ENCODE measurements at regions not wholly inside any gene's neighbourhood (a gene's known extent, or its start where the extent isn't known, plus 50 kb on each side); places are given as distances from the start of the nearest gene placed in this dataset.

DNA sequence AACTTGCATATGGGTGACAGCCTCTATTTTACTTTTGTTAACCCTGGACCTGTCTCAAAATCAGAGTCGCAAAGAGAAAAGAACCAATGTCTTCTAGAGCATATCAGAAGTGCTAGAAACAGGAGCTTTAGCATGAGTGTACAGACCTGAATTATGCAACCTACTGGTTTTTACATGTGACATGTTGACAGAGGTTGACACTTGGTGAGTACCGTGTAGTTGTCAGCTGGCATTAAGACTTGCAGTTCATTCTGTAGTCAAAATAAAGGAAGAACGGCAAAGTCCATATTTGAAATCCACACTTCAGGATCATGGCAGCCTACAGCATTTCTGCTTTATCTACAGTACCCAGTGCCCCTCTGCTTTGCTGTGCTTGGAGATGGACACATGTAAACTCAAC, 291.9 kb upstream of the TENM3 start:
- no peak for DNase-seq (ENCODE audit: low spot score in 2 of 2)

DNA sequence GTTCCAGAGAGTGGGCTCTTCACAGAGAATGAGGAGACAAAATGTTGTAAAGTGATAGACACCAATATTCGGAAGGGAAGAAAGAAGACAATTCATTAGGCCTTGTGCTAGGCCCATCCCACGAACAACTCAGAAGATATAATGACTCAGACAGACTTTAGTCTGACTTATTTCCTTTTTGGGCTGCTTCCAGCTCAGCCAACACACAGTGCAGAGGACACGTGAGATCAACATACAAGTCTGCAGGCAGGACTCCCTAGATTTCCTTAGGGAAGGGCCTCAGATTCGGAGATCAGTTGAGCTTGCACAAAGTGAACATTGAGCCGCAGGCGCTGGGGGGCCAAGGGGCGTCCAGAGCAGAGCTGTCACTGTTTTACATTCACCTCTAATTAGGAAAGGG, 290.7 kb upstream of the TENM3 start:
- Mint-ChIP-seq H3K9me3 (peaks cover 5% of the 10 kb centered on the region), H3K4me3 (no peak overlapping the region), H3K27ac (ENCODE audit: low read depth) (no peak overlapping the region), H3K27me3 (no peaks in the 10 kb centered on the region), H3K36me3 (ENCODE audit: insufficient read depth) (no peaks in the 10 kb centered on the region), H3K4me1 (no peaks in the 10 kb centered on the region)
- ATAC-seq (replicated peaks; ENCODE audit: extremely low read depth, poor library complexity, severe bottlenecking) (no peak), DNase-seq (ENCODE audit: low spot score in 2 of 2) (no peak)

More for the DNA sequence above, 291.9 kb upstream of the TENM3 start:
- Mint-ChIP-seq H3K27ac (ENCODE audit: low read depth) (no peak overlapping the region), H3K9me3 (peaks cover 8% of the 10 kb centered on the region), H3K4me1 (no peaks in the 10 kb centered on the region), H3K36me3 (ENCODE audit: insufficient read depth) (no peaks in the 10 kb centered on the region), H3K4me3 (no peak overlapping the region), H3K27me3 (no peaks in the 10 kb centered on the region)
- no peak for ATAC-seq (replicated peaks; ENCODE audit: extremely low read depth, poor library complexity, severe bottlenecking)

DNA sequence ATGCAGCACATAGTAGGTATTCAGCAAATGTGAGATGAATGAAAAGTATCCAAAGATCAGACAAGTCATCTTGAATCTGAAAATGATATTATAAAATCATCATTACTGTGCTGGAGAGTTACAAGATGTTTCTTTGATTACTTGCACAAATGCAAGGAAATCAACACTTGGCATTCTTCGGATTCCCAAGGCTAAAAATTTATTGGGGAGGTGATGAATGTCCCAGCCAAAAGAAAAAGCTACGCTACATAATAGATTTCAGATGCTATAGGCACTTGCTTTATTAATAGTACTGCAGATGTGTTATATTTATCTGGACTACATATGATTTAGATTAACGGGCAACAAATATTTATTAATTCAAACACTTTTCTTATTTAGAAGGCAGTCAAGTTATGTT, 286.7 kb upstream of the TENM3 start:
- no peaks in the 10 kb centered on the region for H3K4me1 Mint-ChIP-seq
- H3K4me3 Mint-ChIP-seq: no peak overlapping the region
- no peaks in the 10 kb centered on the region for H3K27me3 Mint-ChIP-seq
- peaks cover 8% of the 10 kb centered on the region for H3K9me3 Mint-ChIP-seq
- no peak overlapping the region for H3K27ac Mint-ChIP-seq (ENCODE audit: low read depth)
- DNase-seq (ENCODE audit: low spot score in 2 of 2): no peak
- ATAC-seq (replicated peaks; ENCODE audit: extremely low read depth, poor library complexity, severe bottlenecking): no peak
- no peaks in the 10 kb centered on the region for H3K36me3 Mint-ChIP-seq (ENCODE audit: insufficient read depth)

DNA sequence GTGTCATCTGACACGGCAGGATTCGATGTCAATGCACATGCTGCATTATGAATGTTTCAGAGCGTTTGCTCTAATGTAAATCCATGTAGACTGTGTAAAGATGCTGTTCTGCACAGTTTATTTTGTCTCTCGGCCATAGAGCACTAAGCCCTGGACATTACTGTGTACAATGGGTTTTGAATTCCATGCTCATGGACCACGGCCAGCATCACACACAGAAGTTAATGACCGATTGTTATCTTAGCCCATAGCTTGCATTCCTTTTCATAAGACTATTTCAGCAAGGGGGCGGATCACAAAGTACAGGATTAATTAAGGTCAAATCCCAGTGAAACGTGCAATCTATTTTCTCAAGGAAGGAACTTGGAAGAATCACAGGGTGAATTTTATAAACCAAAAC, 286.1 kb upstream of the TENM3 start:
- no peak overlapping the region for H3K4me3 Mint-ChIP-seq
- H3K9me3 Mint-ChIP-seq: peaks cover 5% of the 10 kb centered on the region
- no peaks in the 10 kb centered on the region for H3K27me3 Mint-ChIP-seq
- no peaks in the 10 kb centered on the region for H3K4me1 Mint-ChIP-seq
- no peak overlapping the region for H3K27ac Mint-ChIP-seq (ENCODE audit: low read depth)
- ATAC-seq (replicated peaks; ENCODE audit: extremely low read depth, poor library complexity, severe bottlenecking) (no peak), DNase-seq (ENCODE audit: low spot score in 2 of 2) (no peak)
- no peaks in the 10 kb centered on the region for H3K36me3 Mint-ChIP-seq (ENCODE audit: insufficient read depth)

DNA sequence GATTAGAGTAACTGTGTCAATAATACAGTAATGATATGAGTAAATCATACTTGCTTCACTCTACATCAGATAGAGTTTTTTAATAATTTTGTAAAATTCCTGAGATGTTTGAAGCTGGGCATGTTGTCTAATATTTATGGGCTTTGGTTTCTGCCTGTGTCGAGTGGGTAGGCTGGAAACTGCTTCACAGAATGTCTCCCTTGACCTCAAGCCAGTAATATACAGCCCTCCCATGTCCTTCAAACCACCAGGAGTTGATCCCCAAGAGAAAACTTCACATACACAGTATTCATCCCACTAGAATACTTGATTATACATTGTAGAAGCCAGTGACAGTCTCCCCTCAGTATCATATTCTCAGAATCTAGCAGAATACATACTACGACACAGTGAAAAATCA, 284.8 kb upstream of the TENM3 start:
- Mint-ChIP-seq H3K4me1 (no peaks in the 10 kb centered on the region), H3K4me3 (no peak overlapping the region), H3K36me3 (ENCODE audit: insufficient read depth) (no peaks in the 10 kb centered on the region), H3K9me3 (peaks cover 5% of the 10 kb centered on the region), H3K27me3 (no peaks in the 10 kb centered on the region), H3K27ac (ENCODE audit: low read depth) (no peak overlapping the region)
- no peak for DNase-seq (ENCODE audit: low spot score in 2 of 2)
- no peak for ATAC-seq (replicated peaks; ENCODE audit: extremely low read depth, poor library complexity, severe bottlenecking)

DNA sequence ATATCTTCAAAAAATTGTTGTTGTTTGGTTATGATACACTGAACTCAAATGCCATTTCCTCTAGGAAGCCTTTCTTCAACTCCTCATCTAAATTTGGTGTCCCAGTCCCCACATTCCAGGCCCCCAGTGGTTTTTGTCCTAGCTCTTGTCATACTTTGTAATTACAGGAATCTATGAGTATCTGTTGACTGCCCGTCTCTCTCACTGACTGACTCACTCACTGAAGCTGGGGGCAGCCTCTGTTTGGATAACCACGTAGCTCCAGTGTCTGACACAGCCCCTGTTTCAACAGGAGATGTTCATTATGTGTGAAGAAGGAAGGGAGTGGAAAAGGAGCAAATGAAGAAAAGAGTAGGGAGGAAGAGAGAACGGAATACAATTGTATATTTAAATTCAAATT, 284.1 kb upstream of the TENM3 start:
- Mint-ChIP-seq H3K36me3 (ENCODE audit: insufficient read depth) (no peaks in the 10 kb centered on the region), H3K27me3 (no peaks in the 10 kb centered on the region), H3K27ac (ENCODE audit: low read depth) (no peak overlapping the region), H3K4me3 (no peak overlapping the region), H3K4me1 (no peaks in the 10 kb centered on the region), H3K9me3 (peaks cover 5% of the 10 kb centered on the region)
- no peak for ATAC-seq (replicated peaks; ENCODE audit: extremely low read depth, poor library complexity, severe bottlenecking)
- no peak for DNase-seq (ENCODE audit: low spot score in 2 of 2)

DNA sequence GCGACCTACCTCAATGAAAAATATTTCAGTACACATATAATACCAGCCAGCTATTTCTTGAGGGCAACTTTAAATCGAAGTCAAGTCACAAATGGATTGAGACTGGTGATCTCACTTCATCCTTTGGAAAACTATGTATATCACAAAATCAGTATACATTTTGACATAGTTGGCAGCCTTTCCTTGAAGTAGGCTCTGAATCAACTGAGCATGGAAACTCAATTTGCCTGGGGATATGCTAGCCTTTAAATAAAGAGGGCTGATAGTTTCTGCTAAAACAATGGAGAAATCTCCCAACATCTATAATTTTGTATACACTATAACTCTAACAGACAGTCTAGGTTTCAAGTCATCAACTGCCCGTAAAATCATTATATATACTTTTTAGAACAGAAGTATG, 282.8 kb upstream of the TENM3 start:
- no peak for ATAC-seq (replicated peaks; ENCODE audit: extremely low read depth, poor library complexity, severe bottlenecking)
- Mint-ChIP-seq H3K27ac (ENCODE audit: low read depth) (no peak overlapping the region), H3K36me3 (ENCODE audit: insufficient read depth) (no peaks in the 10 kb centered on the region), H3K4me3 (no peak overlapping the region), H3K4me1 (no peaks in the 10 kb centered on the region), H3K9me3 (peaks cover 5% of the 10 kb centered on the region), H3K27me3 (no peaks in the 10 kb centered on the region)
- DNase-seq (ENCODE audit: low spot score in 2 of 2): no peak

DNA sequence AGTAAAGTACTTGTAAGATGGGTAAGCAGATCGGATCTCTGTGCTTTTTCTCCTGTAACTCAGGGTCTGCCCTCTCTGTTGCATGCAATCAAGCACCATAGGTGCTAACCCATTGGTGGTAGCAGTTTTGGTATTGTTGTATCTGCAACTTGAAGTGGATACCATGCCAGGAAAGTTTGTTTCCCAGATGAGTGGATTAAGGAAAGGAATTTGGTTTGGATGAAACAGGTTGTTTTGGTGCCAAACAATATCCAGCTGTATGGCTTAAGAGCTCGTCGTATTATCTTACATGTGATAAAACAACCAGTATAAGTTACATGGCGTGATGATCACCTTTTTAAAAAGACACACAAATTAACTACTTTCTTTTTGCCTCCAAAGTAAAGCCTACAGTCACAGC, 280.9 kb upstream of the TENM3 start:
- ATAC-seq (replicated peaks; ENCODE audit: extremely low read depth, poor library complexity, severe bottlenecking) (no peak), DNase-seq (ENCODE audit: low spot score in 2 of 2) (no peak)
- Mint-ChIP-seq H3K4me1 (no peaks in the 10 kb centered on the region), H3K9me3 (peaks cover 5% of the 10 kb centered on the region), H3K36me3 (ENCODE audit: insufficient read depth) (no peaks in the 10 kb centered on the region), H3K27ac (ENCODE audit: low read depth) (no peak overlapping the region), H3K4me3 (no peak overlapping the region), H3K27me3 (no peaks in the 10 kb centered on the region)

DNA sequence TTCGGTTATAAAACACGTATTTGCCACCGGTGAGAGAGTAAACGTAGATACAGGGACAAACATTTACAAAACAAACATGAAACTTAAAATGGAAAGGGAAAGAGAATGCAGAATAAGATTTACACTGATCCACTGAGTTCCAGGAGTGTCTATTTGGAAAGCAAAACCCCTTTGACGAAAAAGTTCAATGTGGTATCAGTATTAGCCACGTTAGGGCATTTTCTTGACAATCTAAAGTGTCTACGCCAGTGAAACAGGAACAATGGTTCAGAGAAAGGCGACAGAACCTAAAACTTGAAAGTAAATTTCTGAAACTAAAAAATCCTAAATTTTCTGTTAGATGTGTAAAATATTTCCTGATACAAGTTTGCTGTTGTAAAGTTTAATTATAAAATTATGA, 278.5 kb upstream of the TENM3 start:
- no peaks in the 10 kb centered on the region for H3K27me3 Mint-ChIP-seq
- no peaks in the 10 kb centered on the region for H3K36me3 Mint-ChIP-seq (ENCODE audit: insufficient read depth)
- H3K4me3 Mint-ChIP-seq: no peak overlapping the region
- H3K4me1 Mint-ChIP-seq: no peaks in the 10 kb centered on the region
- H3K9me3 Mint-ChIP-seq: no peaks in the 10 kb centered on the region
- ATAC-seq (replicated peaks; ENCODE audit: extremely low read depth, poor library complexity, severe bottlenecking): no peak
- no peak for DNase-seq (ENCODE audit: low spot score in 2 of 2)
- H3K27ac Mint-ChIP-seq (ENCODE audit: low read depth): no peak overlapping the region

DNA sequence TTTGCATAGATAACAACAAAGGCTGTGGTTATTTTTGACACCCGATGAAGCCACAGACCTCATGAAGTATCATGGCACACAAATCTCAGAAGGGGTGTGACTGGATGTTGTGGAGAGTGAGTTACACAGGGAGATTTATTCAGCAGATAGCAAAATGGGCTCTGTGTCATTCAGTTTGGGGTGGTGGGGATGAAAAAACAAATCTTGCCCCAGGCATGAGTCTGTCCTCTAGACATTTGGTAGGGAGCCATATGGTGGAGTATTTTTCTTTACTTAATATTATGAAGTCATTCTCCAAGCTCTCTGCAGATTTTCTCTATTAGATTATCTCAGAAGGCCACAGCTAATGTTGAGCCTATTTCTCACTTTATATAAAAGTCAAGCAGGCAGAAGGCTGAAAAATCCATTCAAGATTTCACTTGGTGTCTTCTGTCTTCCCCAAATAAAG, 277.1 kb upstream of the TENM3 start:
- DNase-seq (ENCODE audit: low spot score in 2 of 2): no peak
- no peaks in the 10 kb centered on the region for H3K27me3 Mint-ChIP-seq
- ATAC-seq (replicated peaks; ENCODE audit: extremely low read depth, poor library complexity, severe bottlenecking): no peak
- no peaks in the 10 kb centered on the region for H3K36me3 Mint-ChIP-seq (ENCODE audit: insufficient read depth)
- no peak overlapping the region for H3K27ac Mint-ChIP-seq (ENCODE audit: low read depth)
- H3K9me3 Mint-ChIP-seq: no peaks in the 10 kb centered on the region
- H3K4me3 Mint-ChIP-seq: no peak overlapping the region
- H3K4me1 Mint-ChIP-seq: no peaks in the 10 kb centered on the region

DNA sequence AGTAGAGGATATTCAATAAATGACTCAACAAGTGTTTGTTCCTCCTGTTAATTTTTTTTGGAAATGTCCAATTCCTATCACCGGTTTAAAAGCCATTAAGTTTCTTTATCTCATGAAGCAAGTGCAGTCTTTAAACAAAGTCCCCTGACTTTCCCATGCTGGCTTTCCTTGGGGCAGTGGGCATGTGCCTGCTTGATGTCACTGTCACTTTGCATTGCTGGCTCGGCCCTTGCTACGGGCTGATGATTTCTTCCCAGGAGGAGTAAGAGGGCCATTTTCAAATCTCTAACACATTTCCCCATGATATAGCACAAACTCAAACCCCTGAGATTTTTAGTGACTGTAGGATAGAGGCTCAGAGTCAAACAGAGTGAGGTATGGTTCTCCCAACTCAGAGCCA, 275.8 kb upstream of the TENM3 start:
- Mint-ChIP-seq H3K27ac (ENCODE audit: low read depth) (no peak overlapping the region), H3K4me1 (no peaks in the 10 kb centered on the region), H3K36me3 (ENCODE audit: insufficient read depth) (no peaks in the 10 kb centered on the region), H3K27me3 (no peaks in the 10 kb centered on the region), H3K4me3 (no peak overlapping the region), H3K9me3 (no peaks in the 10 kb centered on the region)
- ATAC-seq (replicated peaks; ENCODE audit: extremely low read depth, poor library complexity, severe bottlenecking) (no peak), DNase-seq (ENCODE audit: low spot score in 2 of 2) (no peak)

DNA sequence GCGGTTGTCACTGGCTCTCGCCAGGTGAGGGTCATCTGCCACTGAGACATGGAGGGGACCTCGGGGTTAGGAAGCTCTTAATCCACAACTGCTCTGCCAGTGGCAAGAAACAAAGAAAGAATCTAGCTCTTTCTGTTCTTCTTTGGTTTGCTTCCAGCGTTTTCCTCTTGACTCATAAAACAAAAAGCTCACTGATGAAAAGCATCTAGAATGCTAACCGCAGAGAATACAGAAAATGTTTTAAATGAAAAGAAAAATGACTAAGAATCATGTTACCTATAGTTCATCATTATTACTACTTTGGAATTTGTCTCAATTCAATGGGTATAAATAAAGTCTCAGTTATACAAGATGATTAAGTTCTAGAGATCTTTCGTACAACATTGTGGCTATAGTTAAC, 274.8 kb upstream of the TENM3 start:
- DNase-seq (ENCODE audit: low spot score in 2 of 2) (no peak), ATAC-seq (replicated peaks; ENCODE audit: extremely low read depth, poor library complexity, severe bottlenecking) (no peak)
- no peaks in the 10 kb centered on the region for H3K4me1 Mint-ChIP-seq
- H3K4me3 Mint-ChIP-seq: no peak overlapping the region
- H3K36me3 Mint-ChIP-seq (ENCODE audit: insufficient read depth): no peaks in the 10 kb centered on the region
- no peaks in the 10 kb centered on the region for H3K9me3 Mint-ChIP-seq
- H3K27me3 Mint-ChIP-seq: no peaks in the 10 kb centered on the region
- no peak overlapping the region for H3K27ac Mint-ChIP-seq (ENCODE audit: low read depth)

DNA sequence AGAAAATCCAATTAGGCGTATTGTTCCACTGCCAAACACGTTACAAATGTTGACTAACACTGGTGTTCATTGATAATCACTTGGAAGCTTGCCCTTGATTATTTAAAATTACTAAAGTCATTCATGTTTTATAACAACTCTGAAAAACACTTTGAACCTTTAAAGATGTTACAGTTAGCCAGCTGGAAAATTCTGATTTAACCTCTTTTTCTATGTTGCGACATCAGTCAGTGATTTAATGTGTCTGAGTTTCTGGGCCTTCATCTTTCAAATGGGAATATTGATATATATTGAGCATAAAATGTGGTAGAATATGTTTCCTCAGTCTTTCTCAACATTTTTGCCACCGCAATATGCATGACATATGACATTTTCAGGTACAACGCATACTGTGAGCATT, 274.1 kb upstream of the TENM3 start:
- Mint-ChIP-seq H3K36me3 (ENCODE audit: insufficient read depth) (no peaks in the 10 kb centered on the region), H3K9me3 (peaks cover 5% of the 10 kb centered on the region), H3K27me3 (no peaks in the 10 kb centered on the region), H3K4me1 (no peaks in the 10 kb centered on the region), H3K4me3 (no peak overlapping the region), H3K27ac (ENCODE audit: low read depth) (no peak overlapping the region)
- DNase-seq (ENCODE audit: low spot score in 2 of 2): no peak
- ATAC-seq (replicated peaks; ENCODE audit: extremely low read depth, poor library complexity, severe bottlenecking): no peak

DNA sequence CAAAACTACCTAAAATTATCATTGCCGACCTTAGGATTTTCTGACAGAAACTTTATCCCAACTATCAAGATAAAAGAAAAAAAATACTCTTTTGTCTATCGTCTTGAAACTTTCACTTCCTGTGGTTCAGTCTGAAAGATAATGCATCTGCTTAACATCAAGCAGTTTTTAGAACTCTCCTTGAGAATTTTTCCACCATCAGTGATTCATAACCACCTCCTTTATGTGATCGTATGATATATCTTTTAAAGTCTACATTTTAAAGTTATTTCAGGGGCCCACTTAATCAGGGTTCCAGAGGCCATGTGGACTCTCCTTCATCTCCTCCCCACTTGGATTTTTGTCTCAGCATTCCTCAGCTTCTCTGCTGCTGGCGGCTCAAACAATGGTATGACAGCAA, 272.8 kb upstream of the TENM3 start:
- Mint-ChIP-seq H3K4me1 (no peaks in the 10 kb centered on the region), H3K4me3 (no peak overlapping the region), H3K27ac (ENCODE audit: low read depth) (no peak overlapping the region), H3K27me3 (no peaks in the 10 kb centered on the region), H3K36me3 (ENCODE audit: insufficient read depth) (no peaks in the 10 kb centered on the region), H3K9me3 (peaks cover 7% of the 10 kb centered on the region)
- no peak for DNase-seq (ENCODE audit: low spot score in 2 of 2)
- no peak for ATAC-seq (replicated peaks; ENCODE audit: extremely low read depth, poor library complexity, severe bottlenecking)

Data from central memory CD8-positive, alpha-beta T cell (primary cell).